AG09309 (cell line): ENCODE measurements at regions not wholly inside any gene's neighbourhood (a gene's known extent, or its start where the extent isn't known, plus 50 kb on each side); places are given as distances from the start of the nearest gene placed in this dataset.

Experiments used
- DNase-seq: peaks from one replicate; pipeline ENCODE4 v3.0.0-alpha.2; 2010; ENCODE audit warnings: low read depth
- H3K4me3 ChIP-seq: 2 replicates; pipeline ENCODE4 v1.5.1; 2011; ENCODE audit warnings: mild to moderate bottlenecking, low read depth, low read length, moderate library complexity; ENCODE audit not compliant: control insufficient read depth
- TF ChIP-seq, protein P1 (sequence below): IDR thresholded peaks from 2 replicates; pipeline ENCODE4 v1.5.1; 2011; ENCODE audit warnings: mild to moderate bottlenecking, low read depth, low read length, inconsistent platforms; ENCODE audit not compliant: insufficient read depth, control insufficient read depth; ENCODE audit errors: missing control alignments

DNA sequence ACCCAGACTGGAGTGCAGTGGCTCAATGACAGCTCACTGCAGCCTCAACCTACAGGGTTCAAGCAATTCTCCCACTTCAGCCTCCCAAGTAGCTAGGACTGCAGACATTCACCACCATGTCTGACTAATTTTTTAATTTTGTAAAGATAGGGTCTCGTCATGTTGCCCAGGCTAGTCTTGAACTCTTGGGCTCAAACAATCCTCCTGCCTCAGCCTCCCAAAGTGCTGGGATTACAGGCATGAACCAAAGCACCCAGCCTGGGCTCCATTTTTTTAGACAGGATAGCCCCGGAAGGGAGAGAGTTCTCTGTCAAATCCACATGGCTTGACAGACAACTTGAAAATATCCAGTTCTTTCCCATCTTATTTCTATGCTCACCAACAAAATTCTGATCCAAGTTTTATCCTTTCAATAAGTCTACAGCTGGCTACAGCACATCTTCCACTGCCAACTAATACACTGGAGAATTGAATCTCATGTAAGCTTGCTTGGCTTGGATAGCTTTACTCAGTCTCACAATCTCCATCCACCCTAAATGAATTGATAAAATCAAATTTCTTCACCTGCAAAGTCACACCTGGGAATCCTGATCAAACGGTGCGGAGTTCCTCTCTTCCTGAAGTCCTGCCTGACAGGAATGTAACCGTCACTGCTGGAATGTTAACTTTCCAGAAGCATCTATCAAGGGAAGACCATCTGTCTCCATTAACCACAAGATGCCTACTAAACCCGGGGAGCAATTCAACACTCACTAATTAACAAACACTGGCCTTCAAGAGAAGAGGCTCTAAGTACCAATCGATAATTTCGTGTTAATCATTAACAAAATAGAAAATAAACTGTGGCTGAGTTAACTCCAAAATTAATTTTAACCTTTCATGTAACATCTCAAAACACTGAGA is 239.7 kb upstream of the MKLN1 start:
- H3K4me3 ChIP-seq: no peak overlapping the region
- TF ChIP-seq, protein P1, sequence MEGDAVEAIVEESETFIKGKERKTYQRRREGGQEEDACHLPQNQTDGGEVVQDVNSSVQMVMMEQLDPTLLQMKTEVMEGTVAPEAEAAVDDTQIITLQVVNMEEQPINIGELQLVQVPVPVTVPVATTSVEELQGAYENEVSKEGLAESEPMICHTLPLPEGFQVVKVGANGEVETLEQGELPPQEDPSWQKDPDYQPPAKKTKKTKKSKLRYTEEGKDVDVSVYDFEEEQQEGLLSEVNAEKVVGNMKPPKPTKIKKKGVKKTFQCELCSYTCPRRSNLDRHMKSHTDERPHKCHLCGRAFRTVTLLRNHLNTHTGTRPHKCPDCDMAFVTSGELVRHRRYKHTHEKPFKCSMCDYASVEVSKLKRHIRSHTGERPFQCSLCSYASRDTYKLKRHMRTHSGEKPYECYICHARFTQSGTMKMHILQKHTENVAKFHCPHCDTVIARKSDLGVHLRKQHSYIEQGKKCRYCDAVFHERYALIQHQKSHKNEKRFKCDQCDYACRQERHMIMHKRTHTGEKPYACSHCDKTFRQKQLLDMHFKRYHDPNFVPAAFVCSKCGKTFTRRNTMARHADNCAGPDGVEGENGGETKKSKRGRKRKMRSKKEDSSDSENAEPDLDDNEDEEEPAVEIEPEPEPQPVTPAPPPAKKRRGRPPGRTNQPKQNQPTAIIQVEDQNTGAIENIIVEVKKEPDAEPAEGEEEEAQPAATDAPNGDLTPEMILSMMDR: no peak
- DNase-seq: no peak

DNA sequence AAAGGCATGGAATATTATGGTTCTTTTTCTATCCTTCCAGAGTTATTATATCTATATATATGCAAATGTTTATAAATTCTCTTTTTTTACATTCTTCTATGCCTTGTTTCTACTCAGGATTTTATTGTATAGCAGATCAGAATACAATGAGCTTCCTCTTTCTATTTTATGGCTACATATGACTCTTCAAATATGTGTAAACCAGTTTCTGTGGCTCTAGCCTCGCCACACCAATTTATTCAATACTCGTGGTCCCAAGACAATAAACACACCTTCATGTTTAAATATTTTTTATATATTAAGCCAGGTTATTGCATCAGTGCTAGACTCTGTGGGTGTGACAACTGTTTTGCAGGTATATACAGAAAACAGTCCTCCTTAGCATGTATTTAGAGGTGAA is 237.5 kb upstream of the MKLN1 start:
- H3K4me3 ChIP-seq: no peak overlapping the region

DNA sequence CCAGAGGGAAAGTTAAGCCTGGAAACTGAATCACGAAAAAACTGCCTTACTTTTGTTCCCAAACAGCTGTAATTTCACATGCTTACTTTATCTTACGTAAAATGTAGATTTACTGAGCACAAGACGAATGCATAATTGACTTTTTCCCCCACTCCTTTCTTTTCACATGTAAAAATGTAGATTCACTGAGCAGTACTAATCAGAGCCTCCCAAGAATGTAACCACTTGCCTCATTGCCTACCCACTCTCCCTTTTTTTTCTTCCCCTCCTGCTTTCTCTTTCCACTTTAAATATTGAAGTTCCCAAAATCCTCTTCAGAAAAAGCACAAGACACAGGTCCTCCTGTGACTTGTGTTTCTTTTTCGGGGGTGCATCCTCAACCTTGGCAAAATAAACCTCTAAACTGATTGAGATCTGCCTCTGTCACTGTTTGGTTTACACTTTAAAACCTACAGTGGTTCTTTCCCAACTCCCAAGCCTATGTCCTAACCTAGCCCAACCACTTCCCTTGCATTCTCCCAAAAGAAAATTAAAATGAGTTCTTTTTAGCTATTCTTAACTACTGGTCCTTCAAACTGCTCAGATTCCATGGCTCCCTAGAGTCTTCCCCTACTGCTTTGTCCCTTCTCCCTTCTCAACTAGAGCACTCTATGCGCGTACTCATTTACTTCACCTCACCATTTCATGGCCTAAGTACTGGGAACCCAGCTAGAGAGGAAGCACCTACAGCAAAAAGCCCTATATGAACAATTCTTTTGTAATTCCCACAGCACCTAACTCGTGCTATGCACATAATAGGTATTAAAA is 236.6 kb upstream of the MKLN1 start:
- TF ChIP-seq, protein P1: no peak
- no peak overlapping the region for H3K4me3 ChIP-seq
- DNase-seq: no peak

More for the DNA sequence above, 237.5 kb upstream of the MKLN1 start:
- no peak for DNase-seq
- TF ChIP-seq, protein P1: no peak

DNA sequence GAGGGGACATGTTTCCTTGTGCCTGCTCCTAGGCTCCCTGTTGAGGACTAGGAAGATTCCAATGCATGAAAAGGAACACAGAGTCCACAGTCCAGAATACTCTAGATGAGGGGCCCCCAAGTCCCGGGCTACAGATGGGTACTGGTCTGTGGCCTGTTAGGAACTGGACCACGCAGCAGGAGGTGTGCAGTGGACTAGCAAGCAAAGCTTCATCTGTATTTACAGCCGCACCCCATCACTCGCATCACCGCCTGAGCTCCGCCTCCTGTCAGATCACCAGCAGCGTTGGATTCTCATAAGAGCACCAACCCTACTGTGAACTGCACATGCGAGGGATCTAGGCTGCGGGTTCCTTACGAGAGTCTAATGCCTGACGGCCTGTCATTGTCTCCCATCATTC is 233.0 kb upstream of the MKLN1 start:
- no peak for DNase-seq
- TF ChIP-seq, protein P1: no peak
- H3K4me3 ChIP-seq: no peak overlapping the region

DNA sequence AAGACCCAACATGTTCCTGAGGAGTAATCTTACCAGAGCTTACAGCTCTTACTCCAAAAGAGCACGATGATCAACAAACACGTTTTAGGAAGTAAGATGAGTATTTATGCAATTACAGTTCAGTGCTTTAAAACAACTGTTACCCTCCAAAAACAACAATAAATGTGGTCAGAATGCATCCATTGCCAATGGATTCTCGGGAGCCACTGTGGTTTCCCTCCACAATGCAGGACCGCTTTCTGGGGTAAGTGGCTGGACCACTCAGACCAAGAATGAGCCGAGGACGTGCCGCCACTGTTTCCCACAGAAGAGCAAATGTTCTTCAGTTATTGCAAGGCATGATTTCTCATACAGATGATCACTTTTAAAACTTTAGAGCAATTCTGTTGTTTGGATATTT is 232.3 kb upstream of the MKLN1 start:
- TF ChIP-seq, protein P1: no peak
- DNase-seq: no peak
- H3K4me3 ChIP-seq: no peak overlapping the region

DNA sequence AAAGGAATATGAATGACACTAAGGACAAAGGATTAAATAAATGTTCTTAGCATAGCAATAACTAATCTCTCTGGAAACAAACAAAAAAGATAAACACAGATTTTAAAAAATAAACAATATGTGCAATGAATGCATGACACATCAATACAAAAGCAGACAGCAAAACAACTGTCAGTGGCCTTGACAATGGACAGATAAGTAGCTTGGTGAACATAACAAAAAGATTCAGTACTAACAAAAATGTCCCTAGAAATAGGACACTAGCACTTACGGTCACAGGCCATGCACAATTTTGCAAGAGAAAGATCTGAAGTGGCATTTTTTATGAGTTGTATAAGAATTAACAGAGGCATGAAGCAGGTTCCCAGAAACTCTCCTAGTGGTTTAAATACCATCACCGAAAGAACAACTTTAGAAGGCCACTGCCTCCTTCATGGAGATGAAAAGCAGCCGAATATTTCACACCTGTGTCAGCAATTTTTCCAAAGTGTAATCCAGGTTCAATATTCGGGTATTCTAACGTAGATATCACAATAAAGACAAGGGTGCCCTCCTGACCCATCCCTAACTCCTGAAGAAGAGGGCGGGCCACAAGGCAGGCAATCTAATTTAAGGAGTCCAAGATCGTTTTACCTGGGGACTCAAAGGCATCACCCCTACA is 231.3 kb upstream of the MKLN1 start:
- no peak for DNase-seq
- TF ChIP-seq, protein P1: no peak
- H3K4me3 ChIP-seq: no peak overlapping the region
